NCI-H446 (cell line): ENCODE measurements at regions not wholly inside any gene's neighbourhood (a gene's known extent, or its start where the extent isn't known, plus 50 kb on each side); places are given as distances from the start of the nearest gene placed in this dataset.

Experiments
- DNase-seq, 2 experiments: peaks; one replicate each; lab custom pipeline; 2025; lab: John Stamatoyannopoulos, UW

DNA sequence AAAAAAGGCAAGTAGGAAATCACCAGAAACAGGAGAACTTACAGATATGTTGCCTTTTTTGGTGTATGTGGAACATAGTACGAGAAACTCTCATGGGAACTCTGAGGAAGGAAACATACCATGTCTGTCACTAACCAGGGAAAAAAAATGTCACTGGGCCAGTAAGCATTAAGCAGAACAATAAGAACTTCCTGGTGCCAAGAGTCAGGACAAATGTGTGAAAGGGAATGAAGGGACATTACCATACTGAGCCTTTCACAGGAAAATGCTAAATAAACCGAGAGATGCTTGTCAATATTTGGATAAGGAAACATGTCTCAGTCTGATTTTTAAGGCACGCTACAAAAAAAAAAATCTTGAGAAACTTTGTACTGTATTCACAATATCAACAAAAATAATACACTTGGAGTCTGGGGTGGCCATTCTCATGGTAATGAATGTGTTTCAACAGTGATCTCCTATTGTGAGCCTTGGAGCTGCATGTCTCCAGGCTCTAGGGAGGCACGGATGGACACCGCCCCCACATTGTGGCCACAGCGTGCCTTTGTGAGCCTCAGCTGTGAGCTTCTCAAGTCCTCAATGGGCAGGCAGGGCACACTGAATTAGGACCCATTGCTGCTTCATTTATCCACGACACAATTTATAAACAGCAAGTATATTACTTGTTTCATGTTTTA lies 113.0 kb upstream of the ARGLU1 start:
- DNase-seq: no peak

DNA sequence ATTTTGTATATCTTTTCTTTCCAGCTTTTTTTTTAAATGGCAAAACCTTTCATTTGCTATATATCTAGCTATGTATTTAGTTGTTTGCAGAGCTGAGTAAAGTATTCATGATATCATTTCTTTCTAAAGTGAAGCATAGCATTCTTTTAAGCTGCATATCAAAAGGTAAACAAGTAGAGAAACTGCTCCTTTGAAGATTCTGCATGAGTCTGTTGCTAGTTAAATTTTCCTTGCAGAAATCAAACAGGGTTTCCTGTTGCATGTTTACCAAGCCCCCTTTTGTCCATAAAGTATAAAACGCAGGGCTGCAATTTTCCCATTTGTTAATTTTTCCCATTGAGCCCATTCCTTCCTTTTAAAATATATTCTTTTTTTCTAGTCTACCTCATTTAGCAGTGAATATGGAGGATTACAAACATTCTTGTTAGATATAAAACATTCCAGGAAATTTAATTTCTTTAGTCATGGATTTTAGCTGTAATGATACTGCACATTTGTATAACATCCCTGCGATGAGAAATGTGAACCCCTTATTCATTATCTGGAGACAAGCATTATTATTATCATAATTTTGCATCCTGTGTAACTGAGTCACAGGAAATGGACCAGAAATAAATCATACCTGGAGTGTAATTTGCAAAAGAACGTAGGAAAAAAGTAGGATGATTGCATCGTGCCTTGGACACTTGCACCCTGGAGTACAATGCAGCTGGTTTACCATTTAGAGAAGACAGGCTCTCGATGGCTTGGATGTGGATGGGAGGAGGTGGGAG lies 110.9 kb upstream of the ARGLU1 start:
- DNase-seq: no peak

DNA sequence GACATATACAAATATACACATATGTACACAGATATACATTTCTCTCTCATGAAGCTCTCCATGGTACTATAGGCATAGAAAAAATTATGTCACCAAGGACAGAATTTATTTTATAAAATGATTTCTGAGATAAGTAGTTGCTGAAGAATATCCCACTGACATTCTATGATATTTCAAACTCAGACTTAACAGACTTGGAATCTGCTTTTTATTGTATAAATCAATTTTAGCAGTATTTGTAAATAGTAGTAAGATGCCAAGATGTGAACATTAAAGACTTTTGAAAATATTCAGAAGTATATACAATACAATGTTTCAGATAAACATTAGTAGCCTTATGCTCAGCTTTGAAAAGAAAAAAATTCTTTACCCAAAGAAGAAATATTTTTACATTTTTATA lies 107.4 kb upstream of the ARGLU1 start:
- no peak for DNase-seq

DNA sequence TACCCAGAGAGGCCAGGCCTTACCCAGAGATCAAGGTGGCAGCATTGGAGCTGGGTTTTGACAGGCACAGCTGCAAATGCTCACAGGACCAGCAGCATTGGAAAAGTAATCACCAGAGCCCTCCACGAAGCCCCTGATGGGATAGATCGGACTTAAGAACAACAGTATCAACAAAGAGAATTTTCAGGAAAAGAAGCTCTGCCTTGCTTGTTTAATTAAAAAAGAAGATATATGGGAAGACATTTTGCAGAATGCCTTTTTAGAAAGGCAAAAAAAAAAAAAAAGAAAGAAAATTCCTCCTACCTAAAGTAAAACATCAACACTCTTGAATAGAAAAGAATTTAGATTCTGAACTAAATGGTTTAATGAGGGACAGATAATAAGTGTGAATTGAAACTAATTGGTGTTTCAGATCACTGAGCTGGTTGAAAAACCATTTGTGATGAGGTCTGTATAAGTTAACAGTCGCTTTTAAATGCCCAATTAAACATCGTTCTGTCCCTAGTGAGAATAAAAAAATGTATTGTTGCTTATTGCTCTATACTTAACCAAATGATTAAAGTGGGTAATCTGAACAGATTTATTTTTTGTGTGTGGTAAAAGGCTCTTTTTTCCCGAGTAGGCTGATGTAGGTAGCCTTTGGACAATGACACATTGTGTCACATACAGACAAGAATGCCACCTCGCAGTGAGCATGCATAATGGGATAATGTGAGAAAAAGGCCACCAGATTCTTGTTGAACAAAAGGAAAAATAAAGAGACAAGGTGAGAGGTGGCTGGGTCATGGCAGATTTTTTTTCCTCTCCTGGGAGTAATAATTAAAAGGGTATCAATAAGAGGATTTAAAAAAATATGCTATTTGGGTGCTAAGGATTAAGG lies 93.0 kb upstream of the ARGLU1 start:
- no peak for DNase-seq

DNA sequence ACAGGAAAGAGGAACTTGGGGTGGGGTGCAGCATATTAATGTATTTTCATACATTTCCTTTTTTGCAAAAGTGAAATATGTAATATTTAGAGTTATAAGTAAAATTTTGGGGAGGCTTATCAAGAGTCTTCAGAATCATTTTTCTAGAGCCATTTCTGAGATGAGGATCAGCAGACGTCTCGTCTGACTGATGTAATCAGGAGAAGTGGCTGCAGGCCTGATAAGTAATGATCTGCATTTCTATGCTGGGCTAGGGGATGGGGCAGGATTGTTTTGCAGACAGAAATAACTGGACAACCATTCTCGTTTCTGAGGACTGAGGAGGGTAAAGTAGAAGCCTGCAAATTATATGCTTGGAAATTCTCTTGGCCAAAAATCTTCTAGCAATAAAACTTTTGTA lies 89.2 kb upstream of the ARGLU1 start:
- DNase-seq: no peak

DNA sequence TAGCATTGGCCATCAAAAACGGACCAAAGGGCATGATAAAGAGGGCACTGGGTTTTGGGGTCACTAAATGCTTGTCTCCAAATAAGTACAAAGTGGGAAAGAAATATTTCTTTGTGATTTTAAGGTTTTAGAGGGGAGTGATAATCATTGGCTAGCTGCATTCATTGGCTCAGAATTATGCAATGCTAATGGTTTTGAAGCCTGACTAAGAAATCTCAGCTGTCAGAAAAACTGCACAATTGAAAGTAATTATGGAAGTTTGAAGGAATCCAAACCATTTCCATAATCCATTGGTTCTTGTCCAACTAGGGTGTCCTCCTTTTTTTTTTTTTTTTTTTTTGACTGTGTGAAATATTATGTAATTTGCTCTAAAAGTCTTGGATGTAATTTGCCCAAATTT lies 88.2 kb upstream of the ARGLU1 start:
- no peak for DNase-seq

DNA sequence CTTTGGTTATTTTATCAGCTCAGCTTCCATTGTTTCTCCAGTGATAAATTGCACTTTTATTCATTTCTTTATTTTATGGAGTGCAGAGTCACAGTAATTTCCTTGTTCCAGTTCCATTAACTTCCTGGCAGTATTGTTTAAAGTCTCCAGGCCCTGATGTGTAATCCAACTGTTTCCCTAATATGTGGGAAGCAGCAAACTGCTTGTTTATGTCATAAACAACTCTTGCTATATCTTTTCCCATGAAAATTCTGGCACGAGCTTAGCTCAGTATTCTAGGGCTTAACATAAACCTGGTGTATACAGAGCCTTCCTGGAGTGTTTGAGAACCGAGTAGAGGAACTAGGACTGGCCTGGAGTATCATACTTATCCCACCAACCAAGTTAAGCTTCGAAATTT lies 83.5 kb upstream of the ARGLU1 start:
- DNase-seq: no peak

DNA sequence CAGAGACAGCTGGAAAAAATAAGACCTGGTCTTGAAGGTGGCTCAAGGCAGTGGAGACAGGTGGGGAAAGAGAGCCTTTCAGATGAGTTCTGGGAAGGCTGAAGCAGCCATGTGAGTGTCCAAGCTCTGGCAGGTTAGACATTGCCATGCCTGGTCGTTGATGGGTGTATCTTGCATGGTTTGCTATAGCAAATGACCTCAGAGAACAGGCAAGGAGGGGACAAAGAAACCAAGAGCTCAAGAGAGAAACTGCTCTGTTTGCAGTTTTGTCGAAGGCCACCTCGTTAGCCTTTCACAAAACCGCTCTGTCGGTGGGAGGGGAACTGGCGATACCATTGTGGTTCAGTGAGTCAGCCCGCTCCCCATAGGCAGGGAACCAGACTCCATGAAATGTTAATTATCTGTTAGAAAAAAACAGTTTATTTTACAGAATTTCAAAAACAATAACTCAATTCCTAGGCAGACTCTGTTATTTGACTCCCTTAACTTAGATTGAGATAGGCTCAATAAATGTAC lies 82.8 kb upstream of the ARGLU1 start:
- DNase-seq: no peak

DNA sequence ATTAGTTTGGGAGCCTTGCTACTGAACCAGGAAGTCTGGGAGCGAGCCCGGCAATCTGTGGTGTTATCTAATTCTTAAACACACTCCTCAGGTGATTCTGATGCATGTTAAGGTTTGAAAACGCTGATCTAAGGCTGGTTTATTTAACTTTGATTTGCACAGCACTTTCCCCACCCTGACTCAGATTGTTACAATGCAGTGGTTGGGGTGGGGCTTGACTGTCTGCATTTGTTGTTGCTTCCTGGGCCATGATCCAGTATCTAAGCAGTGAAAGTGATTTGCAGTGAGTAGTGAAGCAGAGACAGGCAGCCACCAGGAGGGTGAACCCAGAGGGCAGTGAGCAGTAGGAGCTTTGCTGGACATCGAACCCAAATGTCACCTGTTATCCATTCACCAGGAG lies 81.6 kb upstream of the ARGLU1 start:
- DNase-seq: no peak

DNA sequence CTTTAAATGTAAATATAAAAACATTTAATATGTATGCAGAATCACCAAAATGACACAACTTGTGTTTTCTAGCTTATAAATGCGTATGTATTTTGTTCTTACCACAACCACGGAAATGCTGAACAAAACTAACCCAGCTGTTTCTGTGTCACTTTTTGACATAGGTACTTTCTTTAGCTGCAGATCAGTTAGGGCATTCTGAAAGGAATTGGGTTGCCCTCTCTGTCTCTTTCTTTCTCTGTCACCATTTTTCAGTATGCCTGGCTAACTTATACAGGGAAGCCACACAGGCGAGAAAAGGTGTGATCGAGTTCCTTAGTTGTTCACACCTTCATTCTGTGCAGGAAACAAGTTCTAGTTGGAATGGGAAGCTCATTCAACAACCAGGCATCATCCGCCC lies 72.6 kb upstream of the ARGLU1 start:
- no peak for DNase-seq

DNA sequence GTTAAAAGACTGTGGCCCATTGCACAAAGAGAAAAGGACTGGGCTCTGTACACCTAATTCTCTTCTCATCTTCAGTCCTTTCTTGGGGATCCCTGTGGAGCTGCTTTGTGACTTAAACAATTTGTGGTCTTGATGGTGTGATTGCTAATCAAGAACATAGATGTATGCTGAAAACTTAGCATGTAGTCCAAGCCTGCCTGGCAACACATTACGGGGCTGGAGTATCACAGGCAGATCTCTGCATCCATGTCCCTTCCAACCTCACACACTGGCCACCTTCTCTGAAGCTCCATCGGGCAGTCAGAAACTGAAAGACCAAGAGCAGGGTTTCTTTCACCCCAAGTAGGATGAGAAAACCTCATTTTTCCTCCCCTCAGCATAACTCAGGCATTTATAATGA lies 69.6 kb upstream of the ARGLU1 start:
- no peak for DNase-seq

DNA sequence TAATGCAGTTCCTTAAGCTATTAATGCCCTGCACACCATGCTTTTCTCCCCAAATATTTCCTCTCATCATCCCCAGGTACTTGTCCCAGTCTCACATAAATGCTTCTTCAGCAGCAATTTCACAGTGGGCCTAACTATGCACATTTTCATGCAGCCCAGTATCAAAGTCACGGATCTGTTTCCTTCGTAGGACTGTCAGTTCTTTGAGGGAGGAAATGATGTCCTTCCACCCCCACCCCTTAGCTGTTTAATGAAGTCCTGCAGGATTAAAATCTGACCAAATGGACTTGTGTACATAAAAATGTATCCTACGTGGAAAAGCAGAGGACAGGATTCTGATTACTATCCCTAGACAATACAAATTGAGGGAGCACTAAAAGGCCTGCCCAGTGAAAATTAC lies 68.6 kb upstream of the ARGLU1 start:
- no peak for DNase-seq

DNA sequence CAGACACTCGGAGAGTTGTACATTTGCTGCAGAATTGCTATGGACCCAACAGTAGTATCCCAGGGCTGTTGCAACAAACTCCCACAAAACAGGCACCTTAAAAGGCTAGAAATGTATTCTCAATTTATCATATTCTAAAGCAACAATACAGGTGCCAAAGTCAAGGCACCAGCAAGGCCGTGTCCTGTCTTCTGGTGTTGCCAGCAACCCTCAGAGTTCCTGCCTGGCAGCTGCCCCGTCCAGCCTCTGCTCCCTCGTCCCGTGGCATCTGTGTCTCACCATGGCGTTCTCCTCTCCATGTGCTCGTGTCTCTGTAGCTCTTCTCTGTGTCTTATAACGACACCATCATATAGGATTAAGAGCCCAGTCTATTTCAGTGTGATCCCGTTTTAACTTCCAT lies 67.7 kb upstream of the ARGLU1 start:
- DNase-seq: no peak

DNA sequence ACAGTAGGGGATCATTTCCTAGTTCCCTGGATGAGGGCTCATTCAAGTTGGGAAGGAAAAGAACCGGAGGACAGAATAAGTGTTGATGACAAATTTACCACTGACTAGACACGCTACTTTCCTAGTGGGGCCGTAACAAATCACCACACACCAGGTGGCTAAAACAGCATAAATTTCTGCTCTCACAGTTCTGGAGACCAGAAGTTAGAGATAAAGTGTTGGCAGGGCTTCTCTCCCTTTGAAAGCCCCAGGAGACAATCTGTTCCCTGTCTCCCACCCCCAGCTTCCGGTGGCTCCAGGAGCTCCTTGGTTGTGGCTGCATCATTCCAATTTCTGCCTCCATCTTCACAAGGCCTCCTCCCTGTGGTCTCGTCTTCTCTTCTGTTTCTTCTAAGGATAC lies 65.4 kb upstream of the ARGLU1 start:
- no peak for DNase-seq

DNA sequence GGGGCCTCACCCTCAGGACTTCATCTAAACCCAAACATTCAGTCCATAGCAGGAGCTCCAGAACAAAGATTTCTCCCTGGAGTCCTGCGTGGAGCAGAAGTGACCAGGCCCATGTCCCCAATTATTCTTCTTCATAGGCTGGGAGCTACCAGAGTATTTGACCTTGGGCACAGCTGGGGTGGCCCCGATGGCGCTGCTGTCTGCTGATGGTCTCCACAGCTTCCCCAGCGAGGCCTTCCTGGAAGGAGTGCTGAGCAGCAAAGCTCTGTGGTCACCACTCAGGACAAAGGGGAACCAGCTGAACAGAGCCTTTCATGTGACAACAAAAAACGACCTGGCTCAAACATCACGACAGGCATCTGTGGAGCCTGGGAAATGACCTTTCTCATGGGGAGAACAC lies 62.7 kb upstream of the ARGLU1 start:
- DNase-seq: no peak

DNA sequence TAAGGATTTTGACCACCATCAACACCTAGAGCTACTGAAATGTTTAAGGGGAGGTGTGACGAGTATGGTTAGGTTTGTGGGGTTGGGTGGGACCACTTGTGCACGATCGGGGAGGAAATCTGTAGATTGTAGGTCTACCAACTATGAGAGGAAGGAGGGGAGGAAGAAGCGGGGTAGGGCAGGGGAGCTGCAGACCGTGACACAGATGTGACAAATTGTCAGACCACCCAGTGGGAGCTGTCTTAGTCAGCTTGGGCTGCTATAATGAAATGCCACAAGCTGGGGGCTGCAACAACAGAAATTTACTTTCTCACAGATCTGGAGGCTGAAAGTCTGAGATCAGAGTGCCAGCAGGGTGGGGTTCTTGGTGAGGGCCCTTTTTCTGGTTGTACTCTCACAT lies 62.2 kb upstream of the ARGLU1 start:
- DNase-seq: no peak

DNA sequence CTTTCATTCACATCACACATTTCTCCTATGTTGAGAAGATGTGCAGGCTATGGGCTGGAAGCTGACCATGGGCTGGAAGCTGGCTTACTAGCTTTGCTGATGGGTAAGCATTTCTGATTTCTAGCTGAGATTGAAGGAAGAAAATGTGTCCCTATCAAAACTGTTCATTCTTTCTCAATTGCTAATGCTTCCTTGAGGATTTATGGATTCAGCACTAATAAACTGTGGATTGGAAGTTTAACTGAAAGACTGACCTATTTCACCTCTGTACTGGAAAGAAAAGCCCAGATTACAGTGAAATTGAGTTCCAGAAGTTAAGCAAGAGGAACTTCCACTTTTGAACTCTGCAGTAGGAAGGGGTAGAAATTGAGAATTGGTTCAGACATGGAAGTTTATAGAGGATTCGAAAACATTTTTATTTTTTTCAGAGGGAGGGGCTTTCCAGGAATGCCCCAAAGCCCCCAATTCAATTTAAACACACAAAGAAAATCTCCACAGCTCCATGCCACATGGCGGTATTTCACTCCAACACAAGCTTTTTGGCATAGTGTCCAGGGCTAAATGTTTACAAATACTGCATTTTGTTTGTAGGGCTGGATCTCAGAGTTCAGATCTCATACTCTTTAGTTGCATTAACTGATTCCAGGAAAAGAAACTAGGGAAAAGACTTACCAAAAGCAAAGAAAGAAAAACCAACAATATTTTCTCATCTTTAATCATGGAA lies 61.2 kb upstream of the ARGLU1 start:
- no peak for DNase-seq

DNA sequence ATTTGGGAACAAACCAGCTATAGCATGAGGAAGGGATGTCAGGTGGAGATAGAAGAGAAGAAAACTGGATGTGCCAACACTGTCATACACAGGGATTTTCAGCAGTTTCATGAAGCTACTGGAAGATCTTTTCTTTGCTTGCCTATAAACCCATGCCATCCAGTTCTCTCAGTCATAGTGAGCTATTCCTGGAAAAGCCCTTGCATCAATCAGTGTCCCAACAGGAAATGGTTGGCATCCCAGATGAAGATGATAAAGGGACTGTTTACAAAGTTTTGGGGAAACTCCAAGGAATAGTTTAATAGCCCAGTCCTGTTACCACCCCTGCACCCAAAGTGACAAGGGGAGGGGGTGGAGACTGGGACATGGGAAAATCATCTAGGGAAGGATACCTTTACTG lies 58.5 kb upstream of the ARGLU1 start:
- no peak for DNase-seq

DNA sequence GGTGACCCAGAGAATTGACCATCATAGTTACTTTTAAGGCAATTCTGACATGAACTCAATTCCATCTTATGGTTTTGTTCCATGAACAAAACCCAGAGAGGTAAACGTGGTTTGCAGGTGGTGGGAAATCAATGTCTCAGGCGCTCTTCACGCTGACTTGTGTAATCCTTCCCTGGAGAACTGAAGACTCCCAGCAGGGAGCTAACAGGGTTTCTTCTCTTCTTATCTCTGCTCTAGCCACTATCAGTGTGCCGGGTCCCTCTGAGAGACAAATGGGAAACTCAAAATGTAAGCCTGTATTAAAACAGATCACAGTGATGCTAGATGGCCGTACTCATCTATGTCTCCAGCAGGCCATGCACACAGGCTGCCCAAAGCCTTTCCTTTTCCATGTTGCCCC lies 57.6 kb upstream of the ARGLU1 start:
- DNase-seq: no peak

DNA sequence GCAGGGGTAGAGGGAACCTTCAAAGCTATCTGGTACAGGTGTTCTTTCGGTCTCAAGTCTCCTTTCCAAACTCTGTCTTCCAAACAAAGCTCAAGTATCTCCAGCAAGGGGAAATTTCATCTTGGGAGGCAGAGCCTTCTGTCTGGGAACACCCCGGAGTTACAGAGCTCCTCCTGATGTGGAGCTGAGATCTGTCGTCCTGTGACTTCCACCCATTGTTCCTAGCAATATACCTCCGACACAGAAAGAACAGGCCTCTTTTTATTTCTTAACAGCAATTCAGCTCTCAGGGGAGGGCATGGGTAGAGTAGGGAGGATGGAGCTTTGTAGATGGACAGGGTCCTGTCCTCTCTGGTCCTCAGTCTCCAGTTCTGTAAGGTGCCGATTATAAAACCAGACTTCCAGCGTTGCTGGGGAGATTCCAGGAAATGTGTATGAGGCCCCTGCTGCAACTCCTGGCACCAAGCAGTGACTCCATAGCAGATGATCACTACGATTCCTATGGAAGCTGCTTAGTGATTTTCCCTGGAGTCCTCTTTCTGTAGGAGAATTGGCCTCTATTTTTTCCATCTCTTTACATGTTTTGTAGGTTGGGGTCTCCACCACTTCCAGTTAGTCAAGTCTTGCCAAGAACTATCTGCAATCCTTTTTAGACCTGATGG lies 56.0 kb upstream of the ARGLU1 start:
- DNase-seq: no peak

DNA sequence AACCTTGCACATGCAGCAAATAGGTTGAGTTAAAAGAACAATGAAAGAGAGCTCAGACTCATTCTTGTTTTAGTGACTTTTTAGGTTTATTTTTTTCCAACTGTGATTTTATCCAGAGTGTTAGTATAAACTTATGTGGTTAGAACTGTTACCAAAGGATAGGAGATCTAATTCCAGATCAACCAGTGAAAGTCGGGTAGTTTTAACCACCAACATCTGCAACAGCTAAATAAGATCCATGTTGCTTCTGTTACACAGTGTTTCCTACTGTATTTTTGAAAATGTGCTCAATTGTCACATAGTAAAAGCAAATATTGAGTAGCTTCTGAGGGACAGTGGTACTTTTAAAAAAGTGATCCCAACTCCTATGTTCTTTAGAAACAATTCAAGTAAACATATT lies 53.9 kb upstream of the ARGLU1 start:
- DNase-seq: no peak
